HEK293T (cell line): ENCODE measurements at regions not wholly inside any gene's neighbourhood (a gene's known extent, or its start where the extent isn't known, plus 50 kb on each side); places are given as distances from the start of the nearest gene placed in this dataset.
"Not testable (repeated sequence)": the region's sequence is repeated elsewhere in the genome, so short reads cannot be mapped to it uniquely, and the experiment has no call there.

Experiments used
- BHLHE40 ChIP-seq: fragments of 450-650 bp; IDR thresholded peaks from 2 replicates; pipeline ENCODE4 v1.6.1; 2016; ENCODE audit warnings: mild to moderate bottlenecking, moderate library complexity, borderline replicate concordance
- CTBP1 ChIP-seq: fragments of 450-650 bp; IDR thresholded peaks from 2 replicates; pipeline ENCODE4 v1.6.1; 2016; ENCODE audit warnings: borderline replicate concordance
- FOXK2 ChIP-seq: fragments of 450-650 bp; IDR thresholded peaks from 2 replicates; pipeline ENCODE4 v1.6.1; 2016; ENCODE audit warnings: mild to moderate bottlenecking
- FOXM1 ChIP-seq: fragments of 450-650 bp; IDR thresholded peaks from 2 replicates; pipeline ENCODE4 v1.6.1; 2017; ENCODE audit warnings: mild to moderate bottlenecking, borderline replicate concordance
- L3MBTL2 ChIP-seq: fragments of 450-650 bp; conservative IDR thresholded peaks from 2 replicates; pipeline ENCODE4 v1.6.1; 2016; ENCODE audit warnings: mild to moderate bottlenecking
- SP1 ChIP-seq: fragments of 450-650 bp; IDR thresholded peaks from 2 replicates; pipeline ENCODE4 v1.6.1; 2017
- TARDBP ChIP-seq: fragments of 450-650 bp; IDR thresholded peaks from 2 replicates; pipeline ENCODE4 v1.6.1; 2016

DNA sequence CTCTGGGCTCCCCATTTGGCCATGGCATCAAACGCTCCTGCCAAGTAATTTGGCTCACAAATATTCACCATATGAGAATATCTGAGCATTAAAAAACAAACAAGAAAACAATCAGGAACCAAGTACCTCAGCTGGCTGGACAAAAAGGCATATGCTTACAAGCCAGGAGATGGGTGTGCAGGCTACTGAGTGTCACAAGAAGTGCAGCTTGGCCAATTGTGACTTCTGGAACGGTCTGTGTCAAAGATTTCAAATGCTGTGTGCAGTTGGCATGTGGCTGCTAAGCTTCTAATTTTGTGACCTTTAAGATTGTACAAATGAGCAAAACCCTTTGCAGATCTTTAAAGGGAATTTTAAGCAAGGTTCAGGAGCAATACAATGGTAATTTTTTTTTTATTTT is 274.0 kb downstream of the ANAPC1 start:
- not testable (repeated sequence) for TF ChIP-seq TARDBP, L3MBTL2, FOXM1, BHLHE40, SP1, CTBP1, FOXK2
